Cardiac septum (tissue), 1 donor: ENCODE measurements at regions not wholly inside any gene's neighbourhood (a gene's known extent, or its start where the extent isn't known, plus 50 kb on each side); places are given as distances from the start of the nearest gene placed in this dataset.

Experiments
- DNase-seq: peaks from one replicate; pipeline ENCODE4 v3.0.0-alpha.2; 2020; ENCODE audit warnings: low spot score
- intact Hi-C: fragments of 100-400 bp; cut with DNase I; formaldehyde crosslinking; loops from one replicate; pipeline ENCODE4 v1.14.0; 2022
- donor health status: DM: no; HTN: no; CAD: no.

- no peak for DNase-seq
- intact Hi-C loops: no loop called here
Observed at GRCh38 chr12:78802593-78802992, 62.0 kb upstream of the SYT1 start.

GRCh38 chr12:78804262-78804661 is 60.3 kb upstream of the SYT1 start:
- no peak for DNase-seq

More at GRCh38 chr12:78804262-78804661, 60.3 kb upstream of the SYT1 start:
- intact Hi-C loops: no loop called here
